ENCODE measurements at regions not wholly inside any gene's neighbourhood (a gene's known extent, or its start where the extent isn't known, plus 50 kb on each side); places are given as distances from the start of the nearest gene placed in this dataset.

GRCh38 chr13:33348366-33348765 is 62.8 kb upstream of the STARD13 start:
- no peak for TF ChIP-seq MLLT1 (IDR thresholded peaks at IDR 0.05)
- no peak for TF ChIP-seq JUNB (IDR thresholded peaks at IDR 0.05)
- no peak for TF ChIP-seq CREM (IDR thresholded peaks at IDR 0.05; ENCODE audit: low read depth)

Measured in GM12878 (cell line).